Fibroblast of skin of right biceps (primary cell): ENCODE measurements at regions not wholly inside any gene's neighbourhood (a gene's known extent, or its start where the extent isn't known, plus 50 kb on each side); places are given as distances from the start of the nearest gene placed in this dataset.
A peak's percentile ranks its signal among the peaks of the same experiment; 100 is the strongest.

Experiments used
- DNase-seq: peaks from one replicate; pipeline ENCODE4 v3.0.0-alpha.2; 2013

DNA sequence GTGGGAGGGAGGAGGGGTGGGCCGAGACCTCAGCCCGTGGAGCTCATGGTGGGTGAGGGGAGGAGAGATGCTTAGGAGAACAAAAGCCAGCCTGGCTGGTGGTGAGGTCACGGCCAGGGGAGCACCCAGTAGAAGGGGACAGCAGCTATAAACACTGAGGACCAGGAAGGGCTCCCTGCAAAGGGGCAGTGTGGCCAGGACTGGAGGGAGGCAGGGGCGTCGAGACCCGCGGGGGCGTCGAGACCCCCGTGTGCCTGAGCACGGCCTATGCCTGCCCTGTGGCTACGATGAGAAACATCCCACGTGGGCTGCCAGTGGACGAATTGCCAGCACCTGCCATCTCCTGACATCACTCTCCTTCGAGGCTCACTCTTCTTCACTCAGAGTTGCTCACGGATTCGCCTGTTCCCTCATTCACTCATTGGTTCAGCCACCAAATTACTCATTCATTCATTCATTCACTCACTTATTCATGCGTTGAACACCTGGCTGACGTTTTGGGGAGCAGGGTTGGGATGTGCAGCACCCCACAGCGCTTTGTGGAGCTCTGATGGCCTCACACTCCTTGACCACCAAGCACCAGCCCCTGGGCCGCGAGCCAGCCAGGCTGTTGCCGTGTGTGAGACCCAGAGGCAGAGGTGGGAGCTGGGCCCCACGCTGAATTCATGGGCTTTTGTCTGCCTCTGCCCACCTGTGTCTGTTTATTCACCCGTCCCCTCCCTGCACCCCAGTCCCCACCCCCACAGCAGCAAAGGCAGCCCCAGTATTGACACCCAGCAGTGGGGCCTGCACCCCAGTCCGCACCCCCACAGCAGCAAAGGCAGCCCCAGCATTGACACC lies 61.2 kb upstream of the BHLHE23 start:
- DNase-seq, result no peak

DNA sequence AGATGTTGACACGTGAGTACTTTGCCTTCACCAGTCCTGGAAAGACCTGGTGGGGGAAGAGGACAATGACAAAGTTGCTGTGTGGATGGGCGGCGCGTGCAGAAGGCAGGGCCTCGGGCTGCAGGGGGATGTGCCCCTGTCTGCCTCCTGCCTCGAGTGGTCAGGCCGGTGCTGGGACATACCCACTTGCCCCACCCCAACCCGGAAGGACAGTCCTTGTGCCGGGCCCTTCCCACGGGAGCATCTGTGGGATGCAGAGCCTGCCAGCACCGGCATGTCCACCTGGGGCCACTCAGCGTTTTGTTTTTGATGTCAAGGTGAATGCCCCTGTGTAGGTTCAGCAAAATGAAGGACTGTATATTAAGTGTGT lies 60.5 kb upstream of the BHLHE23 start:
- no peak for DNase-seq

DNA sequence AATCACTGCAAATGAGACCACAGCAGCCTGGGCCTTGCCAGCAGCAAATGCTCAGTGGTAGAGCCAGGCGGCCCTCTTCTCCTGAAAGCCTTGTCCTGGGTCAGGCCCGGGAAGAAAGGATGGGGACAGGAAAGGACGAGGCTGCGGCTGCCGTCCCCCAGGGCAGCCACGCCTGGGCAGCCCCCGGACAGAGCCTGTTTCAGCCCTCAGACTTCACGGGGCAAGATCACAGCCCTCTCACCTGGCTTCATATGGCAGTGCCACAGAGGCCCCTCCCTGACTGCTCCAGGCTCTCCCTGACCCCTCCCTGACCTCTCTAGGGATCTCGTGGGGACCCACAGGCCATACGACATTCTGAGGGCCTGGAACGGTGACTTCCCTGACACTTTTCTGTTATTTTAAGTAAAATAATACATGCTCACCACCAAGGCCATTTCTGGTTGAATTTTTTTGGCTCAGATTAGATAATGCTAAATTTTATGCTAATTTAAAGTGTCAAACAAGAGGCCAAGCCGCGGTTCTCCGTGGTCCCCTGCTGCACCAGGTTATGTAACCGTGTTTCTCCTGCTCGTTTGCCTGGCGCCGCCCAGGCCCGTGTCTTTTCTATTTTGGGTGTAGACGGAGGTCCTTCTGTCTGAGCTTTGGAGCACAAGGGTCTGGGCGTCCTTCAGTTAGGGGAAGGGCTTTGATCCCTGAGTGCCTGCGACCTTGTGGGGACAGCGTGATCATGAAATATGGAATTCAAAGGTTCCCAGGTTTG lies 59.9 kb upstream of the BHLHE23 start:
- no peak for DNase-seq

DNA sequence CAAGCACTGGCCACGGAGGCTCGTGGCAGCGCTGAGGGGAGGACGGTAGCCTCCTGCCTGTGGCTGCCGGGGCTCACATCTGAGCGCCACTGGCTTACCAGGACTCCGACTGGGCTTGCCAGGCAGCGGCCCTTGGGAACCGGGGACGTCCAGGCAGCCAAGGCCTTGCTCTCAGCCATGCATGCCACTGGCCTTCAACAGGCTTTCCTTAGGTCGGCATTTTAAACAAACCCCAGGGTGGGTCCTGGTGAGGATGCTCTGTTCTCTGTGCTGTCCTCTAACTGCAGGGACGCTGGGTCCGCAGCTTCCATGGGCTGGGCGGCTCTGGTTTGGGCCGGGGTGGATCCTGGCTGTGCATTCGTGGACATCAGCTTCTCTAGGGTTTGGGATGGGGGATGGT lies 59.1 kb upstream of the BHLHE23 start:
- no peak for DNase-seq

DNA sequence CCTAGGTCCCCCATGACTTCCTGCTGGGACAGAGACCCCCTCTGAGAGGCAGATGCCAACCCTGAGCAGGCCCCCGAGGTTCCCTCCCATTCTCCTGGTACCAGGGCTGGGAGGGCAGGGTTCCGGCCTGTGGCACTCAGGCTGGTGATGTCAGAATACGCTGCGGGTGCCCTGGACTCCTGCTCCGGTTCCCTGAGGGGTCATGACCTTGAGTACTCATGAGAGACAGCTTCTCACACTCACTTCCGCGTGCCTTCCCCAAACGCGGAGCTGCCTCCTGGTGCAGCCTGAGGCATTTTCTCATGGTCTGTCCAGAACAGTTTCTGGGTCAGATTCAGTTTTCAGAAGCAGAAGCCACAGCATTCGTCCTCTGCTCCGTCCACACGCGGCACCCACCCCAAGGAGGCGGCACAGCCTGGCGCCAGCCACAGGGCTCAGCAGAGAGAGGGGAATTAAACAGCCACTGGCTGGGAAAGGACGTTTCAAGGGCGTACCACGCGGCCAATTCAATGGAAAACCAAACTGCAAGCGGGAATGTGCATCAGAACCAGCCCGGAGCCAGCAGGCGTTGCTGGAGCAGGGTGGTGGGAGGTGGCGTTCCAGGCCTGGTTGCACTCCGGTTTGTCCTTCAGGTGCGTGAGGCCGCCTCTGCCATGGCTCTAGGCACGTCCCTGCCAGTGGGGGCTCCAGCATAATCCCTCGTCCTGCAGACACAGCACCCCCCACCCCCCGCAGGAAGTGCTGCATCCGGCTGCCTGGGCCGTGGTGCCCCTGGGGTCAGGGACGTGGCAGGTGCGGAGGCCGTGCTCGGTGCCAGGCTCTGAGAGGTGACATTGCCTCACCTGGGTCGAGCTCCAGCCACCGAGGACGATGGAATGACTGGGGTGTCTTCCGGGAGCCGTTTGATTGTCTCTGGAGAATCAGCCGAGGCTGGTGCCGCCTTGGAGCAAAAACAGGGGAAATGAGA lies 58.3 kb upstream of the BHLHE23 start:
- no peak for DNase-seq

DNA sequence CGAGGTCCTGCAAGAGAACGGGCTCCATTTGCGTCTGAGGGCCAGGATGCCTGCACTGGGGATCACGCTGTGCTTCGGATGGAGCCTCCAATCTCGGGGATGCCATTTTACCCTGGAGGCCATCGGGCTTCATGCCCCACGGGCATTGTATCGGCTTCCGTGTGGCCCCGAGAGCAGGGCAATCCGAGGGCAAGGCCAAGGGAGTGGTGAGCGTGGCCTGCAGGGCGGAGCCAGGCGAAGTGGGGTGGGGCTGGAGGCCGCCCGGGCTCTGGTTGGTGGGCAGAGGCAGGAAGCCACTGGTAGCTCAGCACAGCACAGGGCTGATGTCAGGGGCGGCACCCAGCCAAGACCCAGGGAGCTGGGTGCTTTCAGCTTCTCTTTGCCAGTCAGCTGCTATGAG lies 57.5 kb upstream of the BHLHE23 start:
- no peak for DNase-seq

DNA sequence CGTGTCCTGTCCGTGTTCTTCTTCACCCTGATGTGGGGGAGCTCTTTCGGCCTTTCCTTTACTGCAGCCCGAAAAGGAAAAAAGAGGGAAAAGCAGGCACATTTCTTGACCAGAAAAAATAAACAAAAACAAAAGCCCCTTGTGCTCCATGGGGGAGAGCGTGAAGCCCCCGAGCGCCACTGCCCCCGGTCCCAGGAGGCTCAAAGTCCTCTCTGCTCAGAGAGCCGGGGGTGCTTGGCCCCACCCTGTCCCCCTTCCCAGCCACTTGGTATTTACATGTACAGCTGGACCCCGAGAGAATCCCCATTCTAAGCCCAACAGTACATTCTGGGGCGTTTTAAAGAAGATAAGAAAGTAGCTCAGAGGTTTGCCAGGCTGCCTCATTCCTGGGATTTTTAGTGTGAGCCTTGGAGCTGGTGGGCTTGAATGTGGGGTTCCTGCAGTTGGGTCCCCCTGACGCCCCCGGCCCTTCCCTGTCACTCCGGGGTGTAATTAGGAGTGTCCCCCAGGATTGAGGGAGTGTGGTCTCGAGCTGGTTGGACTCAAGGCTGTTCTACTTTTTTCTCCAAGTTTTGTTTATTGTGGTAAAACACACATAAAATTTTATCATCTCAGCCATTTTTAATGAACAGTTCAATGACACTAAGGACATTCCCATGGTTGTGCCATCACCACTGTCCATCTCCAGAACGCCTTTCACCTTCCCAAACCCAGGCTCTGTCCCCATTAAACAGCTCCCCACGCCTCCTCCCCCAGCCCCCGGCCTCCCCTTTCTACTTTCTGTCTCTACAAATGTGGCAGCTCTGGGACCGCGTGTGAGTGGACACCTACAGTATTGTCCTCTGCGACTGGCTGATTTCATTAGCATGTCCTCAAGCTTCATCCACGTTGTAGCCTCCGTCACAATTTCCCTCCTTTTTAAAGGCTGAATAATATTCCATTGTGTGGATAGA lies 55.7 kb upstream of the BHLHE23 start:
- DNase-seq, result no peak

DNA sequence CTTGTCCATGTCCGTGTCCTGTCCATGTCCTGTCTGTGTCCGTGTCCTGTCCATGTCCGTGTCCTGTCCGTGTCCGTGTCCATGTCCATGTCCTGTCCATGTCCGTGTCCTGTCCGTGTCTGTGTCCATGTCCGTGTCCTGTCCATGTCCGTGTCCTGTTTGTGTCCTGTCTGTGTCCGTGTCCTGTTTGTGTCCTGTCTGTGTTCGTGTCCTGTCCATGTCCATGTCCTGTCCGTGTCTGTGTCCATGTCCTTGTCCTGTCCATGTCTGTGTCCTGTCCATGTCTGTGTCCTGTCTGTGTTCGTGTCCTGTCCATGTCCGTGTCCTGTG lies 55.0 kb upstream of the BHLHE23 start:
- DNase-seq, result no peak

DNA sequence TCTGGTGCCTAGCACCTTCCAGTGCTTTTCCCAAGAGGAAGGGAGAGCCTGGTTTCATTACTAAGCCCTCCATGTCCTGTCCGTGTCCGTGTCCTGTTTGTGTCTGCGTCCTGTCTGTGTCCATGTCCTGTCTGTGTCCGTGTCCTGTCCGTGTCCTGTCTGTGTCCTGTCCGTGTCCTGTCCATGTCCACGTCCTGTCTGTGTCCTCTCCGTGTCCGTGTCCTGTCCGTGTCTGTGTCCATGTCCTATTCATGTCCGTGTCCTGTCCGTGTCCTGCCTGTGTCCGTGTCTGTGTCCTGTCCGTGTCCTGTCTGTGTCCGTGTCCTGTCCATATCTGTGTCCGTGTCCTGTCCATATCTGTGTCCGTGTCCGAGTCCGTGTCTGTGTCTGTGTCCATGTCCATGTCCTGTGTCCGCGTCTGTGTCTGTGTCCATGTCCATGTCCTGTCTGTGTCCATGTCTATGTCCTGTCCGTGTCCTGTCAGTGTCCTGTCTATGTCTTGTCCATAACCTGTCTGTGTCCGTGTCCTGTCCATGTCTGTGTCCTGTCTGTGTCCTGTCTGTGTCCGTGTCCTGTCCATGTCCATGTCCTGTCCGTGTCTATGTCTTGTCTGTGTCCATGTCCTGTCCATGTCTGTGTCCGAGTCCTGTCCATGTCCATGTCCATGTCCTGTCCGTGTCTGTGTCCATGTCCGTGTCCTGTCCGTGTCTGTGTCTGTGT lies 54.4 kb upstream of the BHLHE23 start:
- no peak for DNase-seq

DNA sequence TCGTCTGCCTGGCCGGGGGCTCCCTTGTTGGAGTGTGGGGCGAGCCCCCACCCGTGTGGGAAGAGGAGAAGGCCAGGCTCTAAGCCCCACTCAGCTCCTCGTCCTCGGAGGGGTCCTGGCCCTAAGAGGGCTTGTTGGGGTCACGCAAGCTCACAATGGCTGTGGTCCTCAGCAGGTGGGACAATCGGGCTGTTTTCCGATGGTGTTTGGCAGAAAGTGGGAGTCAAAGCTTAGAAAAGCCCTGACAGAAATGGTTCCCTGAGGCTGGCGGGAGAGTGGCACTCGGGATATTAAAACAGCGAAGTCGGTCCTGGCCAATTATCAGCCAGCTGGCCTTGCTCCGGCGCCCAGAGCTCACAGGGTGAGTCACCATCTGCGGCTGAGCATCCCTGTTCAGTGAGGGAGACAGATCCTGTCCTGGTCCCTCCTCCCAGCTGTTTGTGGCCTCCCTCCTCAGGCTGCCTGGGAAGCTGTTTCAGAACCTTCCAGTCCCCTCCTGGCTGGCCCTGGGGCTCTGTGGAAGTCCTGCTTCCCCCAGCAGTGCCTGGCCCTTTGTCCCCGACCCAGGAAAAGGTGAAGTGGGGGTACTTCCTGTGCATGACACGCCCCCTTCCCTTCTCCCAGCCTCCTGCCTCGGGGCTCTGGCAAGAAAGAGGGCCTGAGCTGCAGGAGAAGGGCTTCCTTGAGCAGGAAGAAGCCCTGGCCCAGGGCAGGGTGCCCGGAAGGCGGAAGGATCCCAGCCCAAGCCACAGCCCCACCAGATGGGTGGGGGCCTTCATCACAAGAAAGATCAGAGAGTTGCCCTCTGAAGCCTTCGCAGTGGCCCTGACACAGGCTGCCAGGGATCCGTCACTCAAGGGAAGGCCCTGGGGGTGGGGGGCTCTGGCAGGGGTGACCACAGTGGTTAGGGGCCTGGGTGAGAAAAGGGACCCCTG lies 53.6 kb upstream of the BHLHE23 start:
- peak; percentile 11 for DNase-seq

DNA sequence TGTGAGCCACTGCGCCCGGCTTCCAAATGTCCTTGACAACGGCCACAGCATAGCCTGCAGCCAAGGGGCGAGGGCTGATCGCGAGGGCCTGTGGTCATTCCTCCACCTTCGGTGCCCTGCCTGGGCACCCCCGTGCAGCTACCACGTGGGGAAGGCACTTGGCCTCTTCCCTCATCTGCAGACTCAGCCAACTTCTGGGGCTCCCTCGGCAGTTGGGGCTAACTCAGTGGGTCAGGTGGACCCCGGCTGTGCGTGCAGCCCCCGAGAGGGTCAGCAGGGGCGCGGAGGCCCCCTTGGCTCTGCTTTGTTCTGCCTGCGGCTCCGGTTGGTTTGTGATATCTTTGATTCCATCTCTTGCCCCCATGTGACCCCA lies 52.9 kb upstream of the BHLHE23 start:
- no peak for DNase-seq

DNA sequence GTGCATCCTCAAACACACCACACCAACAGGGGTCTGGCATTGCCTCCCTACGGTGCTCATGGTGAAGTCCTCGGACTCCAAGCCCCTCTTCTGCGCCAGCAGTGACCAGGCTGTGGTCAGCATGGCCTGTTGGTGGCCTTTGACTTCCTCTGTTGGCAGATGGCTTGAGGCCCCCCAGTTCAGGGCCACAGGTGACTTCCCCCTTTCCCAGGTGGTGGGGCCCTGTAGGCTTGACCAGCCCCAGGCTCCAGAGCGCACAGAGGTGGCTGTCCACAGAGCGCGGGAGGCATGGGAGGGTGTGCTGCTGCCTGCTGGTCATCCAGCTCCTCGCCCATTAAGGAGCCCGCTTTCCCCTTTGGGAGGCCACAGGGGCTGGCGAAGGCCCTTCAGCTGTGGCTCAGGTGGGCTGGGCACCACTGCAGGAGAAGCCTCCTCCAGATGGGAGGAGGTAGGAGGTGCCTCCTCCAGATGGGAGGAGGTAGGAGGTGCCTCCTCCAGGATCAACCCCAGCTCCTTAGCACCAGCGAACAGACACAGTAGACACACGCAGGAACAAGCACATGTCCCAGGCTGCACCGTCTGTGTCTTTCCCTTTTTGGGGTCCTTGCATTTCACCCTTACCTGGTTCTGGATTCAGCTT lies 52.1 kb upstream of the BHLHE23 start:
- DNase-seq, result no peak

DNA sequence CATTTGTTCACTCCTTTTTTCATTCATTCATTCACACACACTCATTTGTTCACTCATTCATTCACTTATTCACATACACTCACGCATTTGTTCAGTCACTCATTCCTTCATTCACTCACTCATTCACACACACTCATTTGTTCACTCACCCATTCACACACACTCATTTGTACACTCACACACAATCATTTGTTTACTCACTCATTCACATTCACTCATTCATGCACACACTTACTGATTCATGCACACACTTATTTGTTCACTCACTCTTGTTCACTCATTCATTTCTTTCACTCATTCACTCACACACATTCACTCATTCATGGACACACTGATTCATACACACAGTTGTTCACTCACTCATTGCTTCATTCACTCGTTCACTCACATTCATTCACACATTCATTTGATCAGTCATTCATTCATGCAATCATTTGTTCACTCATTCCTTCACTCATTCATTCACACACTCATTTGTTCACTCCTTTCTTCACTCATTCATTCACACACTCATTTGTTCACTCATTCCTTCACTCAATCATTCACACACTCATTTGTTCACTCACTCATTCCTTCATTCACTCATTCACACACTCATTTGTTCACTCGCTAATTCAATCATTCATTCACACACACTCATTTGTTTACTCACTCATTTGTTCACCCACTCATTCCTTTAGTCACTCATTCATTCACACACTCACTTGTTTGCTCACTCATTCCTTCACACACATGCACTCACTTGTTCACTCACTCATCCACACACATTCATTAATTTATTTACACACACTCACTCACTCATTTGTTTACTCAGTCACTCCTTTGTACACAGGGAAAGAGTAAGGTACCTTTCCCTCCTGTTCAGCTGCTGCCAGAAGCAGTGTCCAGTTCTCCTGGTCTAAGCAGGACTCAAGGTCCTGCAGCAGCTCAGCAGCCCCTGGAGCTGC lies 50.7 kb upstream of the BHLHE23 start:
- no peak for DNase-seq

DNA sequence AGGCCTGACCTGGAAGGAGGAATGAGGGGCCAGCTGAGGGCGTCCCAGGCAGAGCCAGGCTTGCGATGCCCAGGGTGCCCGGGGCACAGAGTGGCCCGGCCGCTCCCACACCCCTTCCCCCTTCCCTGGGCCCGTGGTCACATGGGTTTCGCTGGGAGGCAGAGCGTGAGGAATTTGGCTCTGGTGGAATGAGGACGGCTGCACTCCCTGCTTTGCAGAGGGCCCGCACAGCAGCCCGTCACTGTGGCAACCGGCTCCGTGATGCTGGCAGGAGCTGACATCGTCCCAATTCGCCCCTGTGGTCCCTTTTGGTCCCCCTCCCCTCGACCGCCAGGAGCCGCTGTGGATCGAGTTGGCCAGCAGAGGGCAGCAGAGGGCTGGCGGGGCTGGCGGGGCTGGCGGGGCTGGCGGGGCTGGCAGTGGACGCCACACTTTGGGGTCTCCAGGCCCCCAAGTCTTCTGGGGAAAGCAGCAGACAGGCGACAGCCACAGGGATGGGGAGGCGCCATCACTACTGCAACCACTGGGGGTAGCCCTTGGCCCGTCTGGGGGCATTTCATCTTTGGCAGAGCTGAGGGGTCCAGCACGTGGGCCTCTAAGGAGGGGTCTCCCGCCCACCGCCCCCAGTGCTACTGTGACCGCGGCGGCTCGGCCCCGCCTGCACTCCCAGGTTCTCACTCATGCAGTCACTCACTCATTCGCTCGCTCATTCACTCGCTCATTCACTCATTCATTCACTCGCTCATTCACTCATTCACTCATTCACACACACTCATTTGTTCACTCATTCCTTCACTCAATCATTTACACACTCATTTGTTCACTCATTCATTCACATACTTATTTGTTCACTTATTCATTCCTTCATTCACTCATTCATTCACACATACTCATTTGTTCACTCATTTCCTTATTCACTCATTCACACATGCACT lies 49.7 kb upstream of the BHLHE23 start:
- DNase-seq, result no peak
